Cerebellar cortex (tissue), 1 donor: ENCODE measurements at regions not wholly inside any gene's neighbourhood (a gene's known extent, or its start where the extent isn't known, plus 50 kb on each side); places are given as distances from the start of the nearest gene placed in this dataset.

Source experiments
- DNase-seq: peaks from one replicate; pipeline ENCODE4 v3.0.0-alpha.2; 2015; ENCODE audit warnings: low spot score

DNA sequence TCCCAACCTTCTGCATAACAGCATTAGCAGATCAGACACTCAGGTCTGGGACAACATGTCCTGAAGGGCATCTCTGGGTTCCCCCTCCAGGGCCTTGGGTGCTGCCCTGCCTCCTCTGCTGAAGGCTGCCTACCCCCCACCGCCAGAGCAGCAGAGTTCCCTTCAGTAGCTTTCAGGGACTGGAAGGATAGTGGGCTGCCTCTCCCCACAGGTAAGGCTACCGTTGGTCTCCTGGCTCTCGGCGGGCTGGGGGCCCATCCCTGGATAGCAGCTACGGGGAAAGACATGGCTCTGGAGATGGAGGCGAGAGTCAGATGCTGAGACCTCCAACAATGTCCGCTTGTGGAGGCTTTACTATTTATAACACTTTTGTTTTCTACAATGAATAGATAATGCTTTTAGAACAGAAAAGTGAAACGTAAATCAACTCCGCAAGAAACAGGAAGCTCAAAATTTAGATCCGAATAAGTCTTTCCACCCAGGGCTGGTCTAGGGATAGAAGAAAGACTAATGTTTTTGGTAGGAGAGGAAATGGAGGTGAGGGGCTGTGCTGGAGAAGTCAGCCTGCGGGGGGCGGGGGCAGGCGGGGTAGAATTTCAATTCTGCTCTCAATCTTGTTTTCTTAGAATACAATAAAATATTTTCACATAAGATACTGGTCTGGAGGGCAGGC lies 58.4 kb downstream of the ARL4C start:
- no peak for DNase-seq

GRCh38 chr2:234437642-234438304 lies 59.1 kb downstream of the ARL4C start:
- peak; percentile 97 for DNase-seq

DNA sequence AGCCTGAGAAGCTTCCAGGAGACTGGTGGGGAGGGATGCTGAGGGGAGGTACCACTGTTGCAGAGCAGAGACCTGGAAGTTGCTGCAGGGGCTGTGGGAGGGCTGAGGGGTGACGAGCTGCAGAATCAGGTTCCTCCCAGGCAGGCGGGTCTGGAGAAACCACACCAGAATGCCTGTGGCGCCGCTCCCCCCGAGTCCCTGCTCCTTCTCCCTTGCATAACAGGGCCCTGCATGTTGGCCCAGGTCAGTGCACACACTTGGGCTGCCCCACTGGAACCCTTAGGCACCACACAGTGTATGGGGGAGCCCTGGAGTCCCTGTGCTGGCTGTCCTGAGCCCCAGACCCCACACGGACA lies 60.4 kb downstream of the ARL4C start:
- DNase-seq: no peak

GRCh38 chr2:234435836-234436481 lies 60.9 kb downstream of the ARL4C start:
- DNase-seq: peak; percentile 96

GRCh38 chr2:234433201-234433600 lies 63.7 kb downstream of the ARL4C start:
- DNase-seq: no peak

- DNase-seq: no peak
Observed at GRCh38 chr2:234430871-234431270, 66.0 kb downstream of the ARL4C start.

- no peak for DNase-seq
Observed at GRCh38 chr2:234429265-234429664, 67.6 kb downstream of the ARL4C start.

DNA sequence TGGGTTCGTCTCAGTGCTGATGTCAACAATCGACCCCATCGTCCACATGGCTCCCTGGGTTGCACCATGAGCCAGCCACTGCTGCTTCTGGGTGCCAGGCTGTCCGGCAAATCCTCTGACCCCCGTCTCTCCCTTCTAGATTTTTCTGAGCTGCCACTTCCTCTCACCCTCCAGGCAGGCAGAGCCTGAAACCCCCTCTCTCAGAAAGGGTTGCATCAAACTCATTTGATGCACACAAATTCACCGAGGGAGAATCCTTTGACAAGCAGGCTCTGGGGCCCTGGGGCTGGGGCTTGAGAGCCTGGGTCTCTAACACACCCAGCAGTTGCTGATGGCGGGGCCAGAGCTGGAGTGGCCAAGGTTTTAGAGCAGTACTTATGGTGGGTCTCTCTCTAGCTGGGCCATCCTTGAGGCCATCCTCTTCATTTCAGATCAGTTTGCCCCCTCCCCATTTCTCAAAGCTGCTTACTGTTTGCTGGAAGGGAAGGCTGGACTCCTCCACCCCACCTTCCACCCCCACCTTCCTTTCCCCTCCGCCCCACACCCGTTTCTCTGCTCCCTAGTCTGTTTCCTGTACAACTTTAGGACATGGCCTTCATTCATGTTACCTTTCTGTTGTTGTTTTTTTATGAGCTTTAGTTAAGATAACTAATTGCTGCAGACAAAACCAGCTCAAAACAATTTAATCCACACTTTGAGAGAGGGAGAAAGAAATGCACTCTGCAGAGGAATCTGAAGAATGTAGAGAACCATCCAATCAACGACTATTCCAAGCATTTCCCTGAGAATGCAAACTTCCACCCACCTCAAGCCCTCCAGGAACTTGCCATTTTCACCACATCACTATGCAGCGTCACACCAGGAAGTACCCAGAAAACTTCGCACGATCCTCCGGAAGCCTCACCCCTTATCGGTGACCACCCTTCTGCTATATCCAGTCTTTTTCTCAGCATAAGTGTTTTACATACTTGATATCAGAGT lies 69.5 kb downstream of the ARL4C start:
- DNase-seq: peak; percentile 74

- DNase-seq: no peak
Observed at GRCh38 chr2:234426616-234427015, 70.3 kb downstream of the ARL4C start.

GRCh38 chr2:234425639-234426603 lies 71.0 kb downstream of the ARL4C start:
- no peak for DNase-seq

DNA sequence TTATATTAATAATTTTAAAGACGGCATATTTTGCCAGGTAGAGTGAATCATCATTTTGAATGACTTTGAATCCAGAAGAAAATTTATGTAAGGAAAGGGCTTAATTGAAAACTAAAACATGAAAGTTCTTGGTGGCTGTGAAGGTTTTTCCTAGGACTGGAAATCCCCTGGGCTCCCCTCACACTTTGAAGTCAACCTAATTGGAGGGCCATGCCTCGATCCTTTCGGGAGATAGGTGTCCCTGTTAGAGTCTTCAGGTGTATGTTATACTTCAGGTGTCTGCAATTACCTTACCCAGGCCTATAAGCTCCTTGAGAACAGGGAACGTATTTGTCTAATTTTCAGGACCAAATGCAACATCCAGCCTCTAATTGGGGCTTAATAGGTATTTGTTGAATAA lies 73.0 kb downstream of the ARL4C start:
- no peak for DNase-seq

DNA sequence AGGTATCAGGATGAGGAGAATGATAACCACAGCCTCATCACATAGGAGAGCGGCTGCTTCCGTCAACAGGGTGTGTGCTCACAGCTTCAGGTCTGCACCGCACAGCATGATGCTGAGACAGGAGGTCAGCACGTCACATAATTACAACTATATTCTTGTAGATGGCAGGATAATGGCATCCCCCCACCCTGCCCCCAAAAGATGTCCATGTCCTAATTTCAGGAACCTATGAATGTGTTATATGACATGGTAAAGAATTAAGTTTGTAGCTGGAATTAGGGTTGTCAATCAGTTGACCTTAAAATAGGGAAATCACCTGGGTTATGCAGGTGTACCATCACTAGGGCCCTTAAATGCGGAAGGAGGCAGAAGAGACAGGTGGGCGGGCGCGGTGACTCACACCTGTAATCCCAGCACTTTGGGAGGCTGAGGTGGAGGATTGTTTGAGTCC lies 73.9 kb downstream of the ARL4C start:
- no peak for DNase-seq

GRCh38 chr2:234422273-234422732 lies 74.6 kb downstream of the ARL4C start:
- no peak for DNase-seq

- DNase-seq: no peak
Observed at GRCh38 chr2:234420408-234420807, 76.5 kb downstream of the ARL4C start.

- no peak for DNase-seq
Observed at GRCh38 chr2:234419726-234420125, 77.2 kb downstream of the ARL4C start.

DNA sequence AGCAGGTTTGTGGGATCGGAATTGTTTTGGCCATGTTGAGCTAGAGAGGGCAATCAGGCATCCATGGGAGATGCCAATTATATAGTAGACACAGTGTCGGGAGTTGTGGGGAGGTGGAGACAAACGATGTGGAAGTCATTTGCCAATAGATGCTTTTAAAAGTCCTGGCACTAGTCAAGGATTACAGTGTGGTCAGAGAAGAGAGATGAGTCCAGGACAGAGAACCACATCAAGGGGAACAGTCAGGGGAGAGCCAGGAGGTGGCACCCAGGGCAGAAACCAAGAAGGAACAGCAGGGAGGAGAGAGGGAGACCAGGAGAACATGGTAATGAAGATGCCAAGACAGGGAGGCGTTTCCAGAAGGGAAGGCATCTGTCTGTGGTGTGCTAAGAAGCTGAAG lies 81.2 kb downstream of the ARL4C start:
- no peak for DNase-seq

DNA sequence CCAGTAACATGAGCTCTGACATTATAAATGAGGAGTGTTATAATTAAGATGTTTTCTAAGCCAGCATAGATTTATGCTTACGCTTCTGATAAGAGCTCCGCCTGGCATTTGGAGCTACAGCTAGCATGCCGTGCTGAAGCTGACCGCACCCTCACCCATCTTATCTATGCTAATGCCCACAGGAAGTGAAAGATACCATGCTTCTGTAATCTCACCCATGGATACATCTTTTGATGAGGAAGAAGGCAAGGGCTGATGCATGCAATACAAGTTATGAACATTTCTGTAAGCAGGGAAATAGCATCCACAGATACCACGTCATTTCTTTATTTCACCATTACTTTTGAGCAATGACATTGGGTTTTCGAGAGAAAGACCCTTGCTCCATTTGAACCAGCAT lies 82.3 kb downstream of the ARL4C start:
- DNase-seq: no peak

DNA sequence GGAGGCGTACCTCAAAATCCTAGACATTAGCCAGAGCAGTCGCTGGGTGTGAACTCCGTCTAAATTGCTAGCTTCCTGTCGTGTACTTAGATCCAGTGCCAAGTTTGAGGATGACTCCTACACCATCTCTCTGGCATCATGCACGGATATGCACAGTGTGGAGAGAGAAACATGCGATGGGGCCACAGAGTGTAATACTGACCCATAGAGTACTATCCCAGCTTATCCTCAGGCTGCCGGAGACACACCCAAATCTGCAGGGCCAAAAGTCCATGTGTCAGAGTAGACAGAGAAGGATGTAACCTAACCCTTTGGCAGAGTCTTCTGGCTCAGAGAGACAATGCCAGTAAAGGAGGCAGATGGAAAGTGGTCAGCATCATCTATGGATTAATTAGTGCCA lies 84.2 kb downstream of the ARL4C start:
- peak; percentile 59 for DNase-seq

DNA sequence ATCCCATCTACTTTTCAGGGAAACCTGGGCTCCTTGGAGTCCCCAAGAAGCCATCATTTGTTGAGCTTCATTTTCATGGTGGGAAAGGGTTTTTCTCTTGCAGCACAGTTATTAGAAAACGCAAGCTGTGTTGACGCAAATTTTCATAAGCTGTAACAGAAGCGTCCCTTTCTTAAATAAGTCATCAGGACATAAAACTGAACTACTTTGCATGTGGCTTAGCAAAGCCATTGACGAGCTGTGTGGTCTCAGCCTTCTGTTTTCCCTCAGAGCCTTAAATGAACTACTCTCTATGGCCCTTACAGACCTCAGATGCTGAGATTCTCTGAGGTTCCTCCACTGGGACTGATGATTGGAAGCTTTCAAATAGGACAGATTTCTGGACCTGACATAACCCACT lies 85.1 kb downstream of the ARL4C start:
- no peak for DNase-seq

DNA sequence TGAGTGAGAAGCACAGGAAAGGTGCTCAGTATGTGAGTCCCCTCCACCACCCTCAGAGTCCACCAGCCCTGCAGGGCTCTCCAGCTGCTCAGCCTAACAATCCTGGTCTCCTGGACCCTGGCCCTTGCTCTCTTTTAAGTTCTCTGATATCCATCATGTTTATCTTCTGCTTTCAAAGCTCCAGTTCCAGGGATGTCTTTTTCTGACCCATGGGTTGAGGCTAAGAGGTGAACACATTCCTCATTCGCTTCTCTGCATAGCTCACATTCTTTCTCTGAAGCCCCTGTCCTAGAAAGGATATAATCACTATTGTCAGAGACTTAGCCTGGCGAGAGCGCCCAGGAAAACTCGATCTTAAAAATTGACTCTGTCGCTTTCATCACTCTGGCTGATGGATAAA lies 86.4 kb downstream of the ARL4C start:
- peak; percentile 65 for DNase-seq

DNA sequence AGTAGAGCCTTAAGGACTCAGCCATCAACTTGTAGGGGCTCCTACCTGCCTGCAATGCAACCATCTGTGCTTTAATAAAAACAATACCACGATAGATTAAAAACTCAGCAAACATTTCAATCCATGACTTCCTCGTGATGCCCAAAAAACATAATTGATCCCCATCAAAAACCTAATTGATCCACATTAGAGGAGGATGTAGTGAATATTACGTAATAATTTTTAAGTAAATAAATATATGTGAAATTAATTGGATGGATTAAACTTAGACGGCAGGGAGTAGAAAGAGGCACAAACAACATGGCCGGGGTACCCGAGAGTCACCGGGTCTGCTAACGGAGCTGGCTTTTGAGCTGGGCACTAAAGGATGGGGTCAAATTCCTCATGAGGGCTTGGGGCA lies 87.3 kb downstream of the ARL4C start:
- no peak for DNase-seq
